ENCODE measurements at regions not wholly inside any gene's neighbourhood (a gene's known extent, or its start where the extent isn't known, plus 50 kb on each side); places are given as distances from the start of the nearest gene placed in this dataset.

DNA sequence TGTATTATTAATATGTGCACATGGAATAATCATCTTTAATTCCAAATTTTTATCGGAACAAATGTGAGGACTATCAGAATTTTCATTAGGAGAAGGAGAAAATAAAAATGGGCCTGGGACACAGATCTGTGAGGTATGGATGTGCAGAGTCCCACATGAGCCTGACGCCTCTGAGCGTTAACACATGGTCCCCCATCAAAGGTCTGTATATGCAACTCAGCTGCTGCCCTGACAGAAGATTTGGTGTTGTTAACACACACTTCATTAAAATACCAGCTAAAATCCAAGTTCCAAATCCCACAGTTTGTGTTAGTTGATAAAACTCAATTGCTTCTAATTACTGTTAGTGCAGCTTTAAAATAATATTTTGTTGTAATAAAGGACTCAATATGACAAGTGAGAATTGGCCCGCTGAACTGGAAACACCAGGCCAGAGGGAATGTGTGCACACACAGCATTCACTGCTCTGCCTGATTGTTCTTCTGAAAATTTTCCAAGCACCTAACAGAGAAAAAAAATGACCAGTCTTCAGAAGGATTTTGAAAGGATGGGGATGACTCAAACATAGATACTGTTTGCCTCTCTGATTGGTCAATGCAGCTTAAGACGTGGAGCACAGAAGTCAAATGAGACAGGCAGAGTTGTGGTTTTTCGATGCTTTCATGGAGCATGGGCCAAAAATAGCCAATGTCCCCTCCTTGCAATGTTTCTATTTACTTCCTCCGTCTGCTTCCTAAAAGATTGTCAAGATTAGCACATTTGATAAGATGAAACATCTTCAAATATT lies 266.6 kb downstream of the NKX6-1 start (continued):
- TF ChIP-seq, protein P1, sequence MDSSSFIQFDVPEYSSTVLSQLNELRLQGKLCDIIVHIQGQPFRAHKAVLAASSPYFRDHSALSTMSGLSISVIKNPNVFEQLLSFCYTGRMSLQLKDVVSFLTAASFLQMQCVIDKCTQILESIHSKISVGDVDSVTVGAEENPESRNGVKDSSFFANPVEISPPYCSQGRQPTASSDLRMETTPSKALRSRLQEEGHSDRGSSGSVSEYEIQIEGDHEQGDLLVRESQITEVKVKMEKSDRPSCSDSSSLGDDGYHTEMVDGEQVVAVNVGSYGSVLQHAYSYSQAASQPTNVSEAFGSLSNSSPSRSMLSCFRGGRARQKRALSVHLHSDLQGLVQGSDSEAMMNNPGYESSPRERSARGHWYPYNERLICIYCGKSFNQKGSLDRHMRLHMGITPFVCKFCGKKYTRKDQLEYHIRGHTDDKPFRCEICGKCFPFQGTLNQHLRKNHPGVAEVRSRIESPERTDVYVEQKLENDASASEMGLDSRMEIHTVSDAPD (CRISPR knock-in tag; IDR thresholded peaks at IDR 0.05): no peak
- TF ChIP-seq, protein P2, sequence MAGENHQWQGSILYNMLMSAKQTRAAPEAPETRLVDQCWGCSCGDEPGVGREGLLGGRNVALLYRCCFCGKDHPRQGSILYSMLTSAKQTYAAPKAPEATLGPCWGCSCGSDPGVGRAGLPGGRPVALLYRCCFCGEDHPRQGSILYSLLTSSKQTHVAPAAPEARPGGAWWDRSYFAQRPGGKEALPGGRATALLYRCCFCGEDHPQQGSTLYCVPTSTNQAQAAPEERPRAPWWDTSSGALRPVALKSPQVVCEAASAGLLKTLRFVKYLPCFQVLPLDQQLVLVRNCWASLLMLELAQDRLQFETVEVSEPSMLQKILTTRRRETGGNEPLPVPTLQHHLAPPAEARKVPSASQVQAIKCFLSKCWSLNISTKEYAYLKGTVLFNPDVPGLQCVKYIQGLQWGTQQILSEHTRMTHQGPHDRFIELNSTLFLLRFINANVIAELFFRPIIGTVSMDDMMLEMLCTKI (IDR thresholded peaks at IDR 0.05; ENCODE audit: partially characterized antibody): no peak
- TF ChIP-seq HOXB6 (CRISPR knock-in tag; IDR thresholded peaks at IDR 0.05; ENCODE audit: borderline replicate concordance) (no peak), DDX20 (tag; IDR thresholded peaks at IDR 0.05; ENCODE audit: low read depth) (no peak), GATAD2B (IDR thresholded peaks at IDR 0.05; ENCODE audit: borderline replicate concordance) (no peak), ZBTB7A (IDR thresholded peaks at IDR 0.05; ENCODE audit: borderline replicate concordance, control insufficient read depth, low read depth, low read length) (no peak)

DNA sequence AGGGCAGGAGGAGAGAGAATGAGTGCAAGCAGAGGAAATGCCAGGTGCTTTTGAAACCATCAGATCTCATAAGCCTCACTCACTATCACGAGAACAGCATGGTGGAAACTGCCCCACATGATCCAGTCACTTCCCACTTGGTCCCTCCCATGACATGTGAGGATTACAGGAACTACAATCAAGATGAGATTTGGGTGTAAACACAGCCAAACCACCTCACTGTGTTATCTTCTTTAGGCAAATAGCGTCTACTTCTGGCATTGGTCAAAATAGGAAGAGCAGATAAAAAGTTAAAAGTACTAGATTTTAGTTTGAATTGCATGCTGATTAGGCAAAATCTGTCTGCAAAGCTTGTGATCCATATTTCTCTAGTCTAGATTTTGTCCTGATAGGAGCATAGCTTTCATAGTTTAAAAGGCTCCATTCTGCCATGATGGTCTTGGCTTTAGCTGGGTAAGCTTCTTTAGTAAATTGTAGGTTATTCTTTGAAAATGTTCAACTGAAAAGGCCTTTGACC lies 267.5 kb downstream of the NKX6-1 start:
- ChIA-PET CTCF (ENCODE audit: low intra/inter-chr PET ratio) (interaction anchor here (0.5 kb wide), 1 partner anchor 50 kb away, joined by 5 read pairs; no protein-coding TSS in a partner anchor), POLR2A (interaction anchor here (0.9 kb wide), 1 partner anchor 11 kb away, joined by 3 read pairs; no protein-coding TSS in a partner anchor)
- Histone ChIP-seq H2AFZ (ENCODE audit: low read depth, low read length) (no peak overlapping the region), H4K20me1 (replicated peaks; ENCODE audit: control insufficient read depth, insufficient read depth, low read length) (no peaks in the 10 kb centered on the region), H3K27ac (ENCODE audit: extremely low read depth, low read depth, low read length) (no peak overlapping the region), H3K4me3 (no peak overlapping the region), H3K27me3 (ENCODE audit: control insufficient read depth in 2 of 2, insufficient read depth in 2 of 2, low read length in 2 of 2) (no peaks in the 10 kb centered on the region), H3K36me3 (ENCODE audit: control insufficient read depth, insufficient read depth, low read length) (no peaks in the 10 kb centered on the region), H3K9me3 (replicated peaks; ENCODE audit: control insufficient read depth, insufficient read depth, low read depth, low read length) (no peaks in the 10 kb centered on the region), H3K9ac (ENCODE audit: insufficient read depth in 1 of 2, low read depth in 2 of 2, low read length in 2 of 2) (no peak overlapping the region), H3K4me1 (replicated peaks in 1 of 2; ENCODE audit: control insufficient read depth in 2 of 2, insufficient read depth in 2 of 2, low read length in 2 of 2) (no peaks in the 10 kb centered on the region), H3K4me2 (ENCODE audit: insufficient read depth, low read length) (no peak overlapping the region), H3K79me2 (ENCODE audit: control insufficient read depth, insufficient read depth, low read length) (no peaks in the 10 kb centered on the region), H3K9me1 (ENCODE audit: control insufficient read depth, insufficient read depth, low read length) (no peaks in the 10 kb centered on the region)
- FAIRE-seq: no peak
- intact Hi-C loops (cut with micrococcal nuclease): no loop called here
- in situ Hi-C loops (cut with MboI): no loop called here
- no peak for DNase-seq (ENCODE audit: extremely low read depth in 1 of 4, low spot score in 3 of 4)
- WGBS (ENCODE audit: insufficient coverage, low coverage, missing lambda C conversion rate): 0% methylated on average over 2 of the region's 2 CpGs
- no TSS peak for BruUV-seq (replicated peaks)
- no peak for ATAC-seq
- TF ChIP-seq ZNF316 (IDR thresholded peaks at IDR 0.05) (peak; percentile 55), HOXB6 (CRISPR knock-in tag; IDR thresholded peaks at IDR 0.05; ENCODE audit: borderline replicate concordance) (no peak), SREBF2 (CRISPR knock-in tag; IDR thresholded peaks at IDR 0.05) (no peak), ELF1 (tag; IDR thresholded peaks at IDR 0.05) (peak; percentile 43; the same call in 1 of the 2 replicates)
- TF ChIP-seq, protein P3, sequence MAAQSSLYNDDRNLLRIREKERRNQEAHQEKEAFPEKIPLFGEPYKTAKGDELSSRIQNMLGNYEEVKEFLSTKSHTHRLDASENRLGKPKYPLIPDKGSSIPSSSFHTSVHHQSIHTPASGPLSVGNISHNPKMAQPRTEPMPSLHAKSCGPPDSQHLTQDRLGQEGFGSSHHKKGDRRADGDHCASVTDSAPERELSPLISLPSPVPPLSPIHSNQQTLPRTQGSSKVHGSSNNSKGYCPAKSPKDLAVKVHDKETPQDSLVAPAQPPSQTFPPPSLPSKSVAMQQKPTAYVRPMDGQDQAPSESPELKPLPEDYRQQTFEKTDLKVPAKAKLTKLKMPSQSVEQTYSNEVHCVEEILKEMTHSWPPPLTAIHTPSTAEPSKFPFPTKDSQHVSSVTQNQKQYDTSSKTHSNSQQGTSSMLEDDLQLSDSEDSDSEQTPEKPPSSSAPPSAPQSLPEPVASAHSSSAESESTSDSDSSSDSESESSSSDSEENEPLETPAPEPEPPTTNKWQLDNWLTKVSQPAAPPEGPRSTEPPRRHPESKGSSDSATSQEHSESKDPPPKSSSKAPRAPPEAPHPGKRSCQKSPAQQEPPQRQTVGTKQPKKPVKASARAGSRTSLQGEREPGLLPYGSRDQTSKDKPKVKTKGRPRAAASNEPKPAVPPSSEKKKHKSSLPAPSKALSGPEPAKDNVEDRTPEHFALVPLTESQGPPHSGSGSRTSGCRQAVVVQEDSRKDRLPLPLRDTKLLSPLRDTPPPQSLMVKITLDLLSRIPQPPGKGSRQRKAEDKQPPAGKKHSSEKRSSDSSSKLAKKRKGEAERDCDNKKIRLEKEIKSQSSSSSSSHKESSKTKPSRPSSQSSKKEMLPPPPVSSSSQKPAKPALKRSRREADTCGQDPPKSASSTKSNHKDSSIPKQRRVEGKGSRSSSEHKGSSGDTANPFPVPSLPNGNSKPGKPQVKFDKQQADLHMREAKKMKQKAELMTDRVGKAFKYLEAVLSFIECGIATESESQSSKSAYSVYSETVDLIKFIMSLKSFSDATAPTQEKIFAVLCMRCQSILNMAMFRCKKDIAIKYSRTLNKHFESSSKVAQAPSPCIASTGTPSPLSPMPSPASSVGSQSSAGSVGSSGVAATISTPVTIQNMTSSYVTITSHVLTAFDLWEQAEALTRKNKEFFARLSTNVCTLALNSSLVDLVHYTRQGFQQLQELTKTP (IDR thresholded peaks at IDR 0.05; ENCODE audit: low read depth in 1 of 2, partially characterized antibody in 2 of 2): no peak
- TF ChIP-seq, protein P4, sequence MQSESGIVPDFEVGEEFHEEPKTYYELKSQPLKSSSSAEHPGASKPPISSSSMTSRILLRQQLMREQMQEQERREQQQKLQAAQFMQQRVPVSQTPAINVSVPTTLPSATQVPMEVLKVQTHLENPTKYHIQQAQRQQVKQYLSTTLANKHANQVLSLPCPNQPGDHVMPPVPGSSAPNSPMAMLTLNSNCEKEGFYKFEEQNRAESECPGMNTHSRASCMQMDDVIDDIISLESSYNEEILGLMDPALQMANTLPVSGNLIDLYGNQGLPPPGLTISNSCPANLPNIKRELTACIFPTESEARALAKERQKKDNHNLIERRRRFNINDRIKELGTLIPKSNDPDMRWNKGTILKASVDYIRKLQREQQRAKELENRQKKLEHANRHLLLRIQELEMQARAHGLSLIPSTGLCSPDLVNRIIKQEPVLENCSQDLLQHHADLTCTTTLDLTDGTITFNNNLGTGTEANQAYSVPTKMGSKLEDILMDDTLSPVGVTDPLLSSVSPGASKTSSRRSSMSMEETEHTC (IDR thresholded peaks at IDR 0.05): no peak

Data from K562 (cell line).